ENCODE measurements at regions not wholly inside any gene's neighbourhood (a gene's known extent, or its start where the extent isn't known, plus 50 kb on each side); places are given as distances from the start of the nearest gene placed in this dataset.

GRCh38 chr7:112596260-112596659 is 115.5 kb downstream of the LSMEM1 start:
- no peak for DNase-seq

- no peak for DNase-seq
Observed at GRCh38 chr7:112596981-112597380, 116.2 kb downstream of the LSMEM1 start.

DNA sequence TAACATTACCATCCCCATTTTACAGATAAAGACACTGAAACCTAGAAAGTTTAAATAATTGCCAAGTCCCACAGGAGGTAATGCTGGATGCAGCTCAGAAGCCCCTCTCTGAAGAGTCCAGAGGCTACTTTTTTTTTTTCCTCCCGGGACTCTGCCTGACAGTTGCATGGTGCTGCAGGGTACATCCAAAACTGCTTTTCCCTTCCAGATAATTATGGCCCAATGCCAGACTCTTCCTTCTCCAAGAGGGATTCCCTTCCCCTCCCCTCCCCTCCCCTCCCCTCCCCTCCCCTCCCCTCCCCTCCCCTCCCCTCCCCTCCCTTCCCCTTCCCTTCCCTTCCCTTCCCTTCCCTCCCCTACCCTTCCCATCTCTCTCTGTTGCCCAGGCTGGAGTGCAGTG is 122.9 kb downstream of the LSMEM1 start:
- DNase-seq: no peak

DNA sequence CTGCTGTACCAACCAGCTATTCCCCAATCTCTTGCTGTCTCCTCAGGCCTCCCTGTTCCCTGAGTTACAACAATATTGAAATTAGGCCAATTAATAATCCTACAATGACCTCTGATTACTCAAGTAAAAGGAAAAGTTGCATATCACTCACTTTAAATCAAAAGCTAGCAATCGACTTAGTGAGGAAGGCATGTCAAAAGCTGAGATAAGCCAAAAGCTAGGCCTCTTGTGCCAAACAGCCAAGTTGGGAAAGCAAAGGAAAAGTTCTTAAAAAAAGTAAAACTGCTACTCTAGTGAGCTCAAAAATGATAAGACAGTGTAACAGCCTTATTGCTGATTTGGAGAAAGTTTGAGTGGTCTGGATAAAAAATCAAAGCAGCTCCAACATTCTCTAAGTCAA is 129.8 kb downstream of the LSMEM1 start:
- no peak for DNase-seq

- DNase-seq: no peak
Observed at GRCh38 chr7:112615701-112616100, 134.9 kb downstream of the LSMEM1 start.

DNA sequence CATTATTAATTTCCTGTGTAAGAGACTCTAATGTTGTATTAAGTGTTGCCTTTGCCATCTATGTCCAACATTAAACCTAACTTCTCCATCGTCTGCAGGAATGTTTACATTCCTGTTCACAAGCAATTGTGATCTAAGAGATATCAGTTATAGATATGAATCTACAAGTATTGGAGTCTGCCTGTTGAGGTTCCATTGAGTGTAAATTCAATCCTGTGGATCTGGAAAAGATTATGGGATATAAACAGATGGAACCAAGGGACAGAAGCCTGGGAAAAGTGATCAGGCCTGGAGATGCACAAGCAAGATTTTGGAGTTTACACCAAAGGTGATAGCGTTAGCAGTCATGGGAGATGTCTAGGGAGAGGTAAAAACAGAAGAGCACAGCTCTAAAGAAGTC is 135.5 kb downstream of the LSMEM1 start:
- no peak for DNase-seq

- DNase-seq: no peak
Observed at GRCh38 chr7:112619343-112619742, 138.6 kb downstream of the LSMEM1 start.

DNA sequence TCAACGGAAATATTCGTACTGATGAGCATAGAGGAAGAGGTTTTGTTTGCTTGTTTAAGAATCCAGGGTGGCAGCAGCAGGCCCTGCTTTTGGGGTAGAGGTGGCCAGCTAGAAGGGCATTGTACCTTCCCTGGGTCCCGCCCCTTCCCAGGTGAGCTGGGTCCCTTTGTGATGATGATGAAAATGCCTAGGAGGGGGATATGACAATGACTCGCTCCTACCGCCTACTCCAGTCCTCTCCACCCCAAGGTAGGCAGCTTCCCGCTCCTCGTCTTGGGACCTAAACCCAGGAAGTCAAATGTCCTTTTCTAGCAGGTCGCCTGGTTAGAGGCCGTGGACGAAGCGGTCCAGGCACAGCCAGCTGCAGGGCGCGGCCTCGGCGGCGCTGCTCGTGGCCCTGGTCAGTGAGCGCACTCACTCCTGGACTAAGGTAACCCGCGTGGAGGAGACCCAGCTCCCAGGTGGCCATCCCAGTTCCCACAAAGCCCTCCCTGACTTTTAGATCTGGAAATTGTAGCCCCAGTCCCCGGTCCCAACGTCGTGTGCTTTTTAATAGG is 141.4 kb downstream of the LSMEM1 start:
- DNase-seq: no peak

DNA sequence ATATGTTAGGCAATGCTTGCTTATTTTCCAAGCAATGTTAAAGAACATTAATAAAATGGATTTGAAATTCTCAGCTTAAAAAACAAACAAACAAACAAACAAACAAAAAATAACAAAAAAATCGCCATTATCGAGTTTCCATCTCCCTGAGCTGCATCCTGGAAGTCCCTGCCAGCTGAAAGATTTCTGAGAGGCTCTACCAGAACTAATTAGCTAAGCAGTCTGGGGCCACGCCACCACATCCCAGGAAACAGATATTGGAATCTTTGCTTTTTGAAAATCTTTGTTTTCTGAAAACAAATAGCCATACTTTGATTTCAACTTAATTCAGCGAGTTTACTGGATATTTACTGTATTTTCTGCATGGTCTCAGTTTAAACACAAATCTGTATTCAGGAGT is 143.6 kb downstream of the LSMEM1 start:
- no peak for DNase-seq

- no peak for DNase-seq
Observed at GRCh38 chr7:112630565-112630964, 149.8 kb downstream of the LSMEM1 start.

DNA sequence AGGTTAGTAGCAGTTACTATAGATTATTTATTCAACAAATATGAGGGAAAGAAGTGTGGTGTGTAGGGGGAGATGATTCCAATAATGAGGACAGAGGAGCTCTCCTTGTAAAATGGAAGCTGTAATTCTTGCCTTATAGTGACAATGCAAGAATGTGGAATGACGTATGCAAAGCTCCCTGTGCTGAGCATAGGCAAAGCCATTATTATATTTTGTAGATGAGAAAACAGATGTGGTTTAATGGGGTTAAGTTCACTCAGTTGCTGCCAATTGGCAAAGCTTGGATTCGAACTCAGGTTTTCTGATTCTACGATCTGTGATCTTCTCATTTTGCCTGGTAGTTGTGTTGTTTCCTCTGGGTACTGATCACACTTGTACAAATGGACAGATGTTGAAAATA is 153.3 kb downstream of the LSMEM1 start:
- DNase-seq: no peak

DNA sequence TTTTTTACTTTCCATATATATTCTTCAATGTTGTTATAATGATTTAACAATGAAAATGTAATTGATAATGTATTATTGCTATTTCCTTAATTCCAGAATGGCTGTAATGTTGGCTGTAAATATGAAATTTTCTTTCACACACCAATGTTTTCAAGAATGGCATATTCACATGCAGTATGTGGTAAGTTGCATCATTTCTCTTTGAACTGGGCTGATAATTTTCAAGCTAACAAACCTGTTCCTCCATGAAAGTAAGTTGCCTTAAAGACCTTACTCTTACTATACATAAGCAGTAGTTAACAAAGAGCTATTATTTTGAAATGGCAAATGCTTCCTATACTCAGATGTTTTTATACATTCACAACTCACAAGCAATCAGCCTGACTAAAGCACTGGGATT is 154.5 kb downstream of the TMEM168 start:
- DNase-seq: no peak

DNA sequence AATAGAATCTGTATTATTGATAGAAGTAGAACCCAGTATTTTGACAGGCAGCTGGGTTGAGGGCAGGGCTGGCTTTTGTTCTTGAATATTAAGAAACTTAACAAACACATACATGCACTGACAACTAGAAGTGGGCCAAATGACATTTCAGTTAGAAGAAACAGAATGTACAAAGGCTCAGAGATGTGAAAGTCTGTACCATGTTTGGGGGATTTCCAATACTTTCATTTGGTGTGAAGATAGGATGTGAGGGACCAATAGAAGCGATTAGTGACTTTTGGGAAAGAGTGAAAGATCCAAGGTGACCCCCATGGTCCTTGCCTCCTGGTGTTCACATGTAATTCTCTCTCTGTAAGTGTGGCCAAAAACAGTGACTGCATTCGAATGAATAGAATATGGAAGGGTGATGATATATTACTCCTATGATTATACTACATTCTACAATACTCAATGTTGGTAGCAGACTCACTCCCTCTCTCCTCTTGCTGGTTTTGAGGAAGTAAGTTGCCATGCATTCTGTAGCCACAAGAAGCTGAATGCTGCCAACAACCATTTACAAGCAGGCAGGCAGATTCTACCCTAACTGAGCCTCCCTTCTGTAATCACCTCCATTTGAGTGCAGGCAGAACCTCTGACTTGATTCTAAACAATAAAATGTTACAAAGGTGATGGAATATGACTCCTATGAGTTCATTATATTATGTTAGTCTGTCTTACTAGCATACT is 151.4 kb downstream of the TMEM168 start:
- no peak for DNase-seq

GRCh38 chr7:112640685-112641084 is 149.5 kb downstream of the TMEM168 start:
- no peak for DNase-seq

DNA sequence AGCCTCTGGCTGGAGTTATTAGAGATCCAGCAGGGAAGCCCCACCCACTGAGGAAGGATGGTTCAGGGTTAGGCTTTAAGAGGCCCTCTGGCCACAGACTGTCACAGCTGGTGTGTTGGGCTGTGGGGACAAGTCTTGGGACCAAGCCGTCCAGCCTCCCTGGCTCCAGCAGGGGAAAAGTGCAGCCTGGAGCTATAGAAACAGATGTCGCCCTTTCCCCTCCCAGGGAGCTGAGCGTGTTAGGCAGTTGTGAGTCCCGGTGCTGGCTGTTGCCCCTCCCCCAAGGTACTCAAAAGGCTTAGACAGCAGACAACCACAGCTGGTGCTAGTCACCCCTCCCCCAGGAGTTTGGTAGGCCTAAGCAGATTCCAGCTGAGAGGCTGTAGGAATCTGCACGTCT is 143.4 kb downstream of the TMEM168 start:
- no peak for DNase-seq

DNA sequence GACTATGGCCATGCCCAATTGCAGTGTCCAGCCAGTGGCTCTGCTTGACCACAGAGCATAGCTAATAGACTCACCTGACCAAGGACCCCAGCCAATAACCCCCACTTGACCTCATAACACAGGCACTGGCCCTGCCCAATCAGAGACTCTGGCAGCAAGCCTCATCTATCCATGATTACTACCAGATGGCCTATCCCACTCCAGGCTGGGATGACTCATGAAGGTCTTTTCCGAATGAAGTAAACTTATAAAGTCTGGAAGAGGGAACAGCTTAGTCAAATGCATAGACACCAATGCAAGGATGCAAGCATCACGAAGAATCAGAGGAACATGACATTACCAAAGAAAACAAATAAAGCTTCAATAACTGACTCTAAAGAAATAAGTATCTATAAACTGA is 141.4 kb downstream of the TMEM168 start:
- DNase-seq: no peak

DNA sequence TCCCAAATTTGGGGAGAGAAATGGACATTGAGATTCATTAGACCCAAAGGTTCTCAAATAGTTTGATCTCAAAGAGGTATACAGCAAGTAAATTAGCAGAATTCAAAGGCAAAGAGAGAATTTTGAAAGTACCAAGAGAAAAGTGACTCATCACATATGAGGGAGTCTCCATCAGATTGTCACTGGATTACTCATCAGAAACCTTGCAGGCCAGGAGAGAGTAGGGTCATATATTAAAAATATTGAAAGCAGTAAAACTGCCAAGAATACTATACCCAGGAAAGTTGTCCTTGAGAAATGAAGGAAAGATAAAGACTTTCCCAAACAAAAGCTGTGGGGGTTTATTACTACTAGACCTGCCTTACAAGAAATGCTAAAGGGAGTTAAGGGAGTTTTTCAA is 140.6 kb downstream of the TMEM168 start:
- DNase-seq: no peak

GRCh38 chr7:112654322-112655216 is 135.6 kb downstream of the TMEM168 start:
- no peak for DNase-seq

GRCh38 chr7:112665709-112666108 is 124.5 kb downstream of the TMEM168 start:
- no peak for DNase-seq

- no peak for DNase-seq
Observed at GRCh38 chr7:112668561-112668960, 121.6 kb downstream of the TMEM168 start.

- DNase-seq: no peak
Observed at GRCh38 chr7:112669306-112669705, 120.9 kb downstream of the TMEM168 start.

GRCh38 chr7:112670193-112670592 is 120.0 kb downstream of the TMEM168 start:
- no peak for DNase-seq

- DNase-seq: no peak
Observed at GRCh38 chr7:112678626-112679025, 111.6 kb downstream of the TMEM168 start.
